GM19239 (cell line): ENCODE measurements at regions not wholly inside any gene's neighbourhood (a gene's known extent, or its start where the extent isn't known, plus 50 kb on each side); places are given as distances from the start of the nearest gene placed in this dataset.
"Not testable (repeated sequence)": the region's sequence is repeated elsewhere in the genome, so short reads cannot be mapped to it uniquely, and the experiment has no call there.

Experiments
- DNase-seq: peaks from one replicate; pipeline ENCODE4 v3.0.0; 2011; ENCODE audit warnings: low spot score; ENCODE audit not compliant: insufficient read length
- FAIRE-seq: peaks from 2 replicates; lab custom pipeline; 2011; peaks lifted over from hg19 to GRCh38; lab: Jason Lieb, UNC

DNA sequence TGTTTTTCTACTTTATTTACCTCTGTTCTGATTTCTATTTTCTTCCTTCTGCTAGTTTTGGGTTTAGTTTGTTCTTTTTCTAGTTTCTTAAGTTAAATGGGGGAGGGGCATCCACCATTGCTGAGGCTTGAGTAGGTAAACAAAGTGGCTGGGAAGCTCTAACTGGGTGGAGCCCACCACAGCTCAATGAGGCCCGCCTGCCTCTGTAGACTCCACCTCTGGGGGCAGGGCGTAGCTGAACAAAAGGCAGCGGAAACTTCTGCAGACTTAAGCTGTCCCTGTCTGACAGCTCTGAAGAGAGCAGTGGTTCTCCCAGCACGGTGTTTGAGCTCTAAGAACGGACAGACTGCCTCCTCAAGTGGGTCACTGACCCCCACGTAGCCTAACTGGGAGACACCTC, 316.7 kb downstream of the RPLP1 start:
- DNase-seq, FAIRE-seq: not testable (repeated sequence)

DNA sequence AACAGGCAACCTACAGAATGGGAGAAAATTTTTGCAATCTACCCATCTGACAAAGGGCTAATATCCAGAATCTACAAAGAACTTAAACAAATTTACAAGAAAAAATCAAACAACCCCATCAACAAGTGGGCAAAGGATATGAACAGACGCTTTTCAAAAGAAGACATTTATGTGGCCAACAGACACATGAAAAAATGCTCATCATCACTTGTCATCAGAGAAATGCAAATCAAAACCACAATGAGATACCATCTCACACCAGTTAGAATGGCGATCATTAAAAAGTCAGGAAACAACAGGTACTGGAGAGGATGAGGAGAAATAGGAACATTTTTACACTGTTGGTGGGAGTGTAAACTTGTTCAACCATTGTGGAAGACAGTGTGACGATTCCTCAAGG, 321.6 kb downstream of the RPLP1 start:
- not testable (repeated sequence) for DNase-seq, FAIRE-seq

DNA sequence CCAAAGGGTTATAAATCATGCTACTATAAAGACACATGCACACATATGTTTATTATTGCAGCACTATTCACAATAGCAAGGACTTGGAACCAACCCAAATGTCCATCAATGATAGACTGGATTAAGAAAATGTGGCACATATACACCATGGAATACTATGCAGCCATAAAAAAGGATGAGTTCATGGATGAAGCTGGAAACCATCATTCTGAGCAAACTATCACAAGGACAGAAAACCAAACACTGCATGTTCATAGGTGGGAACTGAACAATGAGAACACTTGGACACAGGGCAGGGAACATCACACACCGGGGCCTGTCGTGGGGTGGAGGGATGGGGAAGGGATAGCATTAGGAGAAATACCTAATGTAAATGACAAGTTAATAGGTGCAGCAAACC, 322.1 kb downstream of the RPLP1 start:
- not testable (repeated sequence) for FAIRE-seq, DNase-seq

DNA sequence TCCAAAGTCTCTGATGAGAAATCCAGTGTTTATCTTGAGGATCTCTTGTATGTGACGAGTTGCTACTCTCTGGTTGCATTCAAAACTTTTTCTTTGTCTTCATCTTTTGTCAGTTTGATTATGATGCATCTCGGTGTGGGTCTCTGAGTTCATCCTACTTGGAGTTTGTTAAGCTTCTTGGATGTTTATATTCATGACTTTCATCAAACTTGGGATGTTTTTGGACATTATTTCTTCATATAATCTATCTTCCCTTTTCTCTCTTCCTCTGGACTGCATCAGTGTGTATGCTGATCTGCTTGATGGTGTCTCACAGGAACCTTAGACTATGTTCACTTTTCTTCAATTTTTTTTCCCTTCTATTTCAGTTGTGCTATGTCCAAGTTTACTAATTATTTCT, 320.4 kb downstream of the TLE3 start:
- DNase-seq (no peak), FAIRE-seq (no peak)

DNA sequence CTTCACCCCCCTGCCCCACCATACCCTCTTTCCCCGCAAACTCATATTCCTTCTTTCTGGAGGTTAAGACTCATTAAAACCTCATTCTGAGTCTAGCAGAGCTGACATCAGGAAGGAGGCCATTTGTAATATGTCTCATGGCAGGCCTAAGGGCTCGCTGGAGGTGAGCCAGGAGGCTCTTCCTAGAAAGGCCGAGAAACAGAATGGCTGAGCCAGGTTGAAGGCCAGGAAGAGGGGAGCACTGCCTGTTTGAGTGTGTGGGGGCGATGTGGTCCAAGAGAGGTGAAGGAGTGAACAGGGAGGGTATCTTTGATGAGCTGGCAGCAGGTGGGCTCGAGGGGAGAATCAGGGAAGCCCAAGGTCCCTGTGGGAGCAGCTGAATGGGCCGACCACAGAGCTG, 317.3 kb downstream of the TLE3 start:
- FAIRE-seq (no peak), DNase-seq (no peak)

DNA sequence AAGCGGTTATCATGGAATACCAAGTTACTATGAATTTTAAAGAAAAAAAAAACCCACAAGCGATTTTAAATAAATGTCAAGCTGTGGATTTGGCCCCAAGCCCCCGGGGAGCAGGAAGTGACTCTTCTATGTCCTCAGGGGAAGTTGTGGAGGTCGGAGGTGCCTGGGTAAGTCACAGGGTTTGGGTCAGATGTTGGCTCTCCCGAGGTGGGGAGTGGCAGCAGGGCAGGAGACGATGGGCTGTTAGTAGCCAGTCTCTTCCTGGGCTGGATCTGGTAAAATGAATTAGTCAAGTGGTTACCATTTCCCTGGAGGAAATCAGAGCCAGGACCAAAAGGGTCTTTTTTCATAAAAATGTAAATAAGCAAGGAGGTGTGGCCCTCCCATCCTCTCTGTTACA, 316.7 kb downstream of the TLE3 start:
- FAIRE-seq (no peak), DNase-seq (no peak)

DNA sequence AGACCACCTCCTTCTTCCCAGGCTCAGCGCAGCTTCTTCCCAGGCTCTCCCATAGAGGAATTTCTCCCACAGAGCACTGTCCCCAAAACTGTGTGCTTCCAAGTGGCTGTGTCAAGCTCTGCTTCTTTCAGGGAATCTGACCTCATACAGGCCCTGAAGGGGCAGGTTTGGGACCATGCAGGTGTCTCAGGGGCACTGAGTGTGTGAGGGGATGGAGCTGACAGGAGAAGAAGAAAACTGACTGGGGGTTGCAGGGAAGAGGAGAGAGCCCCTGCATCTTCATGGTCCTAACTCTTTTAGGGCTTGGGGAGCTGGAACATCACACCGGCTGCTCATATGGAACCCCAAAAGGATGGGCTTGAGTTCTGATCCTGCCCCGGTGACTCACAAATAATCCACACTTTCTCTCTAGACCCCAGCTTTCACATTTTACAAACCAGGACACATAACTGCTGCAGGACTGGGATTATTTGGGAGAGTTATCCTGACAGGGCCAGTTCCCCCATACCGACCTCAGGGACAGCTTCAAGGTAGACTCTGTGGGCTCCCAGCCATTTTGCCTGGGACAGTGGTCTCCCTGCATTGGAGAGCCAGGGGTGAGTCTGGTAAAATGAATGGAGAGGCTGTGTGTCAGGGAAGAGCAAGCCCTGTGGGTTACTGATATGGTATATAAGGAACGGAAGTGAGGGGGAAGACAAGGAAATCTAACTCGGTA, 316.1 kb downstream of the TLE3 start:
- FAIRE-seq (no peak), DNase-seq (no peak)

DNA sequence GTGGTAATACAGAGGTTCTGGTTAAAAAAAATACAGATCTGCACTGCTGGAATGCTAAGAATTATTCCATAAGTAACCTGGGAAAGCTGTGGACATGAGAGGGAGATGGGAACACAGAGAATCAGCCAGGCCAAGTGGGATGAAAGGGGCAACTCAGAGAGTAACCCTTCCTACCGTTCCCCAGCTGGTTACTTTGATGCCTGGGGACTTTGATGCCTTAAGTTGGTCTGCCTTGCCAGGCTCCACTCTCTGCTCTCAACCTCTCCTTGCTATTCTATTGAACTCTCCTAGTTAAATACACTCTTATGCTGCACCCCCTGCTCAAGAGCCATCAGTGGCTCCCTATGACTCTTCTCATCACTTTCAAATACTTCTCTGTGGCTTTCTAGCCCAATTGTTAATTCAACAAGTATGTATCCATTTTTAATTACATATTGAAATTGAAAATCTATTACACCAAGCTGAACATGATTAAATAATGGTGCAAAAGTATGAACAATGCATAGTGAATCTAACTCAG, 315.5 kb downstream of the TLE3 start:
- no peak for FAIRE-seq
- DNase-seq: no peak

DNA sequence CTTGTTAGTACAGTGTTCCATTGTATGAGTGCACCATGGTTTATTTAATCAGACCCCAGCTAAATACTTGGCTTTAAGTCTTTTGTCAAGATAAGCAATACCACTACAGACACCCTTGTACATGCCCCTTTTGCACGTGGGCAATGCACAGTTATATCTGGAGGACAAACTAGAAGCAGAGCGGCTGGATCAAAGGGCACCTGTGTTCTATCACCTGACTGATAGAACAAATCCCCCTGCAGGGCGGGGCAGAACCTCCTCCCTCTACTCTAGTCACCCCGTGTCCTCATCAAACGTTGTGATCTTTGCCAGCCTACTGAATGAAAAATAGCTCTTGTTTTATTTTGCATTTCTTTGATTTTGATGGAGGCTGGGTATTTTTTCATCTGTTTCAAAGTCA, 314.9 kb downstream of the TLE3 start:
- FAIRE-seq: no peak
- DNase-seq: no peak

DNA sequence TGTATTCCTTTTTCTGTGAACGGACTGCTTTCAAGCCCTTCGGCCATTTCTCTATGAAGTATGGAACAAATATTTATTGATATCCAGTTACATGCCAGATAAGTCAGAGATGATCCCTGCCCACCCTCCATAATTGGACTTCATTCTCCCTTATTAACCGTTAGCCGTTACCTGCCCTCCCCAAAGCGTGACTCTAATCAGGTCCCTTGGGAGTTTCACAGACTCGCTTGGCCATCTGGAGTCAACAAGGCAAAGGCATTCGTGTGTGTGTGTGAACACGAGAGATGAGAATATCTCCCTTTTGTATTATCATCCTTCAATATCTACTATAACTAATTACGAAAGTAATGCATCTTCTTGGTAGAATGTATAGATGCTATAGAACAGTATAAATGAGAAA, 314.5 kb downstream of the TLE3 start:
- DNase-seq (no peak), FAIRE-seq (no peak)

DNA sequence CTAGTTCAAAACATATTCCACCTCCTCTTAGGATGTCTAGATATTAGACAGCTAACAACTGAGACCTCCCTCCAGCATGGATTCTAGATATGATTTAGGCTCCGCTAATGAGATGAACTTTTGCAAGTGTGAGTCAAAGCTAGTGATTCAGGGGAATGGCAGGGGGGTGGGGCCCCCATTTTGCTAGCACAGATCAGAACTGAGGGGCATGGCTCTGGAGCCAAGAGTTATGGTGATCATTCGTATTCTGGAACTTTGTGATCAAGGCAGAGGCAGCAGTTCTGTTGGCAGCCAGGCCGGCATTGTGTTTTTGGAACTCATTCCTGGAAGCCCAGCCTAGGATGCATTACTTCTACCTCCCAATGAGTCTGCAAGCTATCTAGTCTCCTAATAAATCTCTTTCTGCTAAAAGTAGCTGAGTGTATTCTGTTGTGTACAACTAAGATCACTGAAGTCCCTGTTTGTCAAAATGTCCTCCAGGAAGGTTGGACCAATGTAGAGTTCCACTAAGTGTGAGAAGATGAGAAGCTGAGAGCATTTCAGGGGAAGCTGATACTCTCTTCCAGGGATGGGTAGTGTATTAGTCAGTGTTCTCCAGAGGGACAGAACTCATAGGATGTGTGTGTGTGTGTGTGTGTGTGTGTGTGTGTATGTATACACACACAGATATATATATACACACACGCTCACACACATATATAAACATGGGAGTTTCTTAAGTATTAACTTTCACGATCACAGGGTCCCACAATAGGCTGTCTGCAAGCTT, 312.7 kb downstream of the TLE3 start:
- FAIRE-seq: no peak

DNA sequence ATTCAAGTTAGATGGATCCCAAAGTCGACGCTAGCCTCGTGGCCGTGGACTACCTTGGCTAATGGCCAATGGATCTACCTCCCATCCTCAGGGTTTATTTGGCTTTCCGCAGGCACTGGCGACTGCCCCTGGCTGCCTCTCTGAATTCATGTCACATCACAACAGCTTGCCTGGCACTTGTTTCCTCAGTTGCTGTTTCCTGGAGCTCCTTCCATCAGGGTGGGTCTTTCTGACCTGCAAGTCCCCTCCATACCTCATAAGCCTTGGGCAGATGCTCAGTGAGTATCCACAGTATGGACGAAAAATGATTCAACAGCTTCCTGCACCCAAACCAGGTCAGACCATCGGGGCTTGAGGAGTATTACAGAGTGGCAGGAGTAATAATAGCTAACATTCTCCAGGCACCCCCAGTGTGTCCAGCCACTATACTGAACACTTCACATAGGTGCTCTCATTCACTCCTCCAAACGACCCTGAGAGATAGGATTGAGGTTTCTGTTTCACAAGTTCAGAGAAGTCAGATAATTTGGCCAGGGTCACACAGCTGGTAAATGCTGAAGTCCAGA, 311.5 kb downstream of the TLE3 start:
- DNase-seq: no peak
- no peak for FAIRE-seq

More for the DNA sequence above, 312.7 kb downstream of the TLE3 start:
- no peak for DNase-seq

DNA sequence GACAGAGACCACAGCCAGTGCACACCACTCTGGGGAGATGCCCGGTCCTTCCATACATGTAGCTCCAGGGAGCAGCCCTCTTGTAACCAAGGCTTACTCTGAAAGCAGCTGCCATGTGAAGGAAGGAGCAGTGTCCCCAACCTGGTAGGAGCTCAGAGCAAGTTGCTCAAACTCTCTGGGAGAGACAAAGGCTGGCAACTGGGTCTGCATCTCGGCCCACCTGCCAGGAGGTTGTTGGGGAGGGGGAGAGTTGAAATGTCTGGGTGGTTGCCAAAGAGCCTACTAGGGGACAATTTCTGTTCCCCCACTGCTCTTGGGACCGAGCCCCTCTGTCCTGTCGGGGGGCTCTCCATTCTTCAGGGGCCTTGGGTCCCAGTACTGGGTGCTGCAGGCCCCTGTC, 309.9 kb downstream of the TLE3 start:
- DNase-seq (no peak), FAIRE-seq (no peak)

DNA sequence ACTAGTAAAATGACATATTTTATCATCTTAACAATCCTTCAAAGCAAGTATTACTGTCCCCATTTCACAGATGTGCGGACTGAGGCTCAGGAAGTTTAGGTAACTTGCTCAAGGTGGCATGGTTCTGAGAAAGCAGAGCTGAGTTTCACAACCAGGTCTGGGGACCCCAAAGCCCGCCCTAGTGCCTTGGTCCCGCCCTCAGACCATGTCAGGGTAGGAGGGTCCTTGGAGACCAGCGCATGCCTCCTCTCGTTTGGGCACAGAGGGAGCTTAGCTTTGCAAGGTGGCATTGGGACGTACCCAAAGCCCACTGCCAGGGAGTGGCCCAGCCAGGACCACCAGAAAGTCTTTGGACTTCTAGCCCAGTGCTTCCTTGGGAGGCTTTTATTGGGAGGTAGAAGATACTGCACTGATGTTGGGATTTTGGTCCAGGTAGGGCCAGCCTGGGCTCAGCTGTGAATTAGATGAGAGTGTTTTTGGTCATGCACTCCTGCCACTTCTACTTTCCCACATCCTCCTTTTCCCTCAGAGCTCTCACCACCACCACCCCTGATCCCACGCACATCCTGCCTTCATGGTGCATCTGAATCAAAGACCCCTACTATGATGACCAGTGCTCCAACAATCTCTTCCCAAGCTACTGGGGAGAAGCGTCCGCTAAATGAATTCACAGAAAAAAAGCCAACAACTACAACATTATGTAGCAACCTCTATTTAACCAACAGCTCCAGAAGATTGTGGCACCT, 307.9 kb downstream of the TLE3 start:
- no peak for FAIRE-seq
- DNase-seq: no peak

DNA sequence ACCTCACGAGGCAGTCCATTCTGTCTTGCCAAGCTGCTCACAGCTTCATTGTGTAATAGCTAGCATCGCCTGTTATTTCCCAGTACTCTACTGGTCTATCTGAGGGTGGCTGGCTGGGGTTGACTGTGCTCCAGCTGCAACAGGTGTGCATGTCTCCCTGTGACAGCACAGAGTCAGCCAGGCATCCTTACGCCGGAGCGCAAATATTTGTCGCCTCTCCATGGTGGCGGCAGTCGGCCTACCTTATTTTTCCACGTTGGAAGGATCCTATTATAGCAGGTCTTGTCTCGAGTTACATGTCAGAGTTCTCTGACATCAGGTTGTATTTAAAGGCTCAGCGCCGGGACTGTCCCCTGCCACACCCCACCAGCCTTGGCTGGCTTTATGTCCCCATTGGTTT, 307.1 kb downstream of the TLE3 start:
- DNase-seq (no peak), FAIRE-seq (no peak)

DNA sequence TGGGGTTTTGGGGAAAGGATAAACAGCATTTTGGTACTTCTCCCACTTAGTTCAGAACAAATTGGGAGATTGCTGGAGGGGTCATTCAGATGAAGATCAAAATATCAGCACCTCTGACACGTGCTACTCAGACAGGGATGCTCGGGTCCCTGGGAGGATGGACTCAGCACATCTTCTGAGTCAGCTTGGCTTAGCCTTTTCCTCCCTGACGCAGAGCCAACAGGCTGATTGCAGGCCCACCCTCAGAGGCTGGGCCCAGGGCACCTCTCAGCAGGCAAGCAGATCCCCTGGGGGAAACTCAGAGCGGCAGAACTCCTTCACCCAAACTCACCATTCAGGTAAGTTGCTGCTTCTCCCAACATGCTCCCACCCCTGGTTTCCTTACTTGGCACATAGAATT, 304.9 kb downstream of the TLE3 start:
- DNase-seq (no peak), FAIRE-seq (no peak)

DNA sequence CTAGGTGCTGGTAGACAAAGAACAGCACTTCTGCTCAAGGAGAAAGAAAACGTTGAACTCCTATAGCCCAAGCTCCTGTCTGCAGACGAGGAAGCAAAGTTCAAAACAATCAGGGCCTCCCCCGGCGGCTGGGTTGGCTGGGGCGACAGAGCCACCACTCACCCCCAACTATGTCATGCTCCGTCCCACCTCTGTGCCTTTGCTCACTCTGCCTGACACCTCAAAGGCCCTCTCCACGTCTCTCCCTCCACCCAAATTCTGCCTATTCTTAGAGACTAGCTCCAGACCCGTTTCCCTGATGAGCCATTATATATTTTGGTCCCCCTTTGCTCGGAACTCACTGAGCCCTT, 304.3 kb downstream of the TLE3 start:
- FAIRE-seq: no peak
- DNase-seq: no peak

DNA sequence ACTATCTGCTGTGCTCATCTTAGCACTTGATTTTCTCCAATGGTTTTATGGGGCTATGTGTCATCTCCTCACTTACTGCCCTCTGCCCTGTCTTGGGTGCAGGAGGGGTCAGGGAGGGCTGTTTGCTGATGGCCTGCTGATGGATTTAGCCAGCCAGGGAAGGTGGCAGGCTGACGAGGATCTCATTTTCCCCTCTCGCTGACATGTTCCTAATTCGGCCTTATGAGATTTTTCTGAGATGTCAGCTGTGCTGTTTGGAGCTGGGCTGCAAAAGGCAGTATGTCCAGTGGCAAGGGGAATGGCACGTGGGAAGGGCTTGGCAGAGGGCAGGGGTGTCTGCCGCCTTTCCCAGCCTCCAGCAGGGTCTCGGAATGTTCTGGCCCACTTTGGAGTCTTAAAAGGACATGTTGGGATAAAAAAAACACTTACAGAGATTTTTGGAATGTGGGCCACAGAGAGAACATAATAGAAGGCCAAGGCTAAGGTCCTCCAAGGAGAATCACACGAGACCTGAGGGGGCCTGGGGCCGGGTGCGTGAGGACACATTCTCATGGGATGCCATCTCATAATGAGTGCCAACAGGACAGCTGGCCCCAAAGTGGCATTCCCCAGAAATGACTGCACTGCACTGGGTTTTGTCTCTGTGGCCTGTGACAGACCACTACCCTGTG, 303.8 kb downstream of the TLE3 start:
- DNase-seq: no peak
- no peak for FAIRE-seq

DNA sequence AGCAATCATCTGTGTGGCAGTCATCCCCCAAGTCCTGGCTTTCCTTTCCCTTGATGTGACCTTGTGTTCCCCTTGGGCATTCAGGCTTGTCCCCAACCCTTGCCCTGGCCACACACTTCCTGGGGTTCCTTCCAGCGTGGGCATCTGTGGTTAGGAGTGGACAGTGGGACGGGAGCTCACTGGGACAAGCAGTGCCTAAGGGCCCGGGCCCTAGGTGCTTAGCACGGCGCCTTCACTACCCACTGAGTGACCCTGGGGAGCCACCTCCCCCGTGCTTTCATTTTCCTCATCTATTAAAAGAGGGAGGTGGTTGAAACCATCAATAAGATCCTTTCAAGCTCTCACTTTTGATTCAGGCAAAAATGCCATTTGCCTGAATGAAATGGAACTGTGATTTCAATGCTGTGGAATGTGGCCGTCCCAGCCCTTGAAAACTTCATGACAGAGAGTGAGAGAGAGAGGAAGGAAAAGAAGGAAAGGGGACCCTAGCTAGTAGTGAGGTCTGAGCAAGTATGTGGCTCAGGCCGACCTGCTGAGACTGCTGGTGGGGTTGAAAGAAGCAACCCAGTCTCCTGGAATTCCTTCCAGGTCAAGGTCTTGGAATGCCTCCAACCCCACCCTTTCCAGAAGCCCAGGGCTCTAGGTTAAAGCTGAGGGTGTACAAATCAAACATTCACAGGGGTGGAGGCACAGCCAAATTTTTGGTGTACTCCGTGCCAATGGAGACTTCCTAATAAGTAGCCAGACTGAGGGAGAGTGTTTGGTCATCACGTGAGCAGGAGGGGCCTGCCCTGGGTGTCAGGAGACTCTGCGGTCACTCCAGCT, 302.9 kb downstream of the TLE3 start:
- DNase-seq (no peak), FAIRE-seq (no peak)
